SK-N-MC (cell line): ENCODE measurements at regions not wholly inside any gene's neighbourhood (a gene's known extent, or its start where the extent isn't known, plus 50 kb on each side); places are given as distances from the start of the nearest gene placed in this dataset.

Experiments used
- EZH2 ChIP-seq: fragments of 200-600 bp; sonication (generic); IDR thresholded peaks from one replicate; pipeline ENCODE4 v1.6.1; 2017; ENCODE audit warnings: antibody characterized with exemption
- FOXP2 ChIP-seq: optimal IDR thresholded peaks from 2 replicates; pipeline ENCODE3; 2011; ENCODE audit warnings: mild to moderate bottlenecking, moderate library complexity; ENCODE audit not compliant: insufficient read depth; ENCODE audit errors: extremely low read length, control extremely low read depth
- POLR2AphosphoS5 ChIP-seq: IDR thresholded peaks from 2 replicates; pipeline ENCODE4 v1.6.1; 2012; ENCODE audit warnings: mild to moderate bottlenecking, low read depth, low read length, borderline replicate concordance

- TF ChIP-seq EZH2 (no peak), POLR2AphosphoS5 (no peak), FOXP2 (no peak)
These were observed 58.6 kb upstream of the TMPRSS2 start for GRCh38 chr21:41566500-41567014.
